Prostate gland (tissue), 2 donors: ENCODE measurements at regions not wholly inside any gene's neighbourhood (a gene's known extent, or its start where the extent isn't known, plus 50 kb on each side); places are given as distances from the start of the nearest gene placed in this dataset.

Experiments
- DNase-seq: peaks from one replicate; pipeline ENCODE4 v3.0.0-alpha.2; 2019; ENCODE audit warnings: low spot score
- H3K27ac ChIP-seq, 2 donors: fragments of 200-600 bp; sonication (generic); 2 replicates each; pipeline ENCODE4 v1.5.1; 2017 to 2019
- H3K27me3 ChIP-seq: fragments of 200-600 bp; sonication (generic); replicated peaks from 2 replicates; pipeline ENCODE4 v1.5.1; 2019; ENCODE audit not compliant: insufficient read depth
- H3K36me3 ChIP-seq, 2 donors: fragments of 200-600 bp; sonication (generic); 1 replicate in 1 of 2; 2 replicates in 1 of 2; pipeline versions ENCODE4 v1.5.1 to v1.8.1; 2017 to 2019
- H3K4me1 ChIP-seq: fragments of 200-600 bp; sonication (generic); replicated peaks from 2 replicates; pipeline ENCODE4 v1.5.1; 2019
- H3K4me3 ChIP-seq, 2 donors: fragments of 200-600 bp; sonication (generic); 2 replicates each; pipeline ENCODE4 v1.5.1; 2017 to 2019
- H3K9me3 ChIP-seq: fragments of 200-600 bp; sonication (generic); 2 replicates; pipeline ENCODE4 v1.5.1; 2017
- CTCF ChIP-seq, 4 experiments: fragments of 200-600 bp in 2 of 4; fragments of 450-650 bp in 2 of 4; sonication (generic) in 2 of 4; IDR thresholded peaks; 1 replicate in 3 of 4; 2 replicates in 1 of 4; pipeline ENCODE4 v1.5.1; 2016 to 2019; ENCODE audit warnings: antibody characterized with exemption in 4 of 4, mild to moderate bottlenecking in 2 of 4, moderate library complexity in 2 of 4
- POLR2A ChIP-seq: fragments of 450-650 bp; IDR thresholded peaks from one replicate; pipeline ENCODE4 v1.6.1; 2016; ENCODE audit warnings: antibody characterized with exemption, mild to moderate bottlenecking
- POLR2AphosphoS5 ChIP-seq: sonication (generic); formaldehyde crosslinking; IDR thresholded peaks from one replicate; pipeline ENCODE4 v1.6.1; 2017; ENCODE audit warnings: antibody characterized with exemption
- WGBS: methylation state at CpG from one replicate; pipeline ENCODE4 v1.1.5; 2018; 5-methylcytosine and 5-hydroxymethylcytosine counted together
- intact Hi-C: fragments of 100-400 bp; cut with DNase I; formaldehyde crosslinking; loops from one replicate; pipeline ENCODE4 v1.14.2; 2022

- no peak overlapping the region for H3K27ac ChIP-seq
- no peak for TF ChIP-seq POLR2A
- no peak for TF ChIP-seq POLR2AphosphoS5
- no peak for TF ChIP-seq CTCF (IDR thresholded peaks at IDR 0.05)
- WGBS = 70% methylated on average over 3 of the region's 3 CpGs
- no peak for DNase-seq
- no peaks in the 10 kb centered on the region for H3K9me3 ChIP-seq
- H3K4me3 ChIP-seq = no peak overlapping the region
- H3K36me3 ChIP-seq = no peaks in the 10 kb centered on the region
- no peaks in the 10 kb centered on the region for H3K27me3 ChIP-seq
- no peaks in the 10 kb centered on the region for H3K4me1 ChIP-seq
- intact Hi-C loops = no loop called here
These were observed 379.2 kb upstream of the ZFHX3 start for GRCh38 chr16:73427164-73427563.

- Histone ChIP-seq H3K27ac (no peak overlapping the region), H3K4me3 (no peak overlapping the region), H3K36me3 (no peaks in the 10 kb centered on the region), H3K27me3 (no peaks in the 10 kb centered on the region), H3K4me1 (no peaks in the 10 kb centered on the region), H3K9me3 (no peaks in the 10 kb centered on the region)
- no peak for DNase-seq
- TF ChIP-seq POLR2AphosphoS5 (no peak), CTCF (IDR thresholded peaks at IDR 0.05) (no peak), POLR2A (no peak)
- intact Hi-C loops = no loop called here
- WGBS = 59% methylated on average over 7 of the region's 7 CpGs
These were observed 378.7 kb upstream of the ZFHX3 start for GRCh38 chr16:73426433-73427160.

GRCh38 chr16:73420676-73421075 is 372.7 kb upstream of the ZFHX3 start:
- Histone ChIP-seq H3K36me3 (no peaks in the 10 kb centered on the region), H3K27me3 (no peaks in the 10 kb centered on the region), H3K9me3 (no peaks in the 10 kb centered on the region), H3K4me3 (no peak overlapping the region), H3K27ac (no peak overlapping the region), H3K4me1 (no peaks in the 10 kb centered on the region)
- intact Hi-C loops = no loop called here
- TF ChIP-seq CTCF (IDR thresholded peaks at IDR 0.05) (no peak), POLR2AphosphoS5 (no peak), POLR2A (no peak)
- 67% methylated on average over 7 of the region's 7 CpGs for WGBS
- no peak for DNase-seq

- Histone ChIP-seq H3K36me3 (no peaks in the 10 kb centered on the region), H3K9me3 (no peaks in the 10 kb centered on the region), H3K27me3 (no peaks in the 10 kb centered on the region), H3K4me1 (no peaks in the 10 kb centered on the region), H3K27ac (no peak overlapping the region), H3K4me3 (no peak overlapping the region)
- intact Hi-C loops = no loop called here
- no peak for DNase-seq
- no peak for TF ChIP-seq CTCF (IDR thresholded peaks at IDR 0.05)
- TF ChIP-seq POLR2AphosphoS5 = no peak
- 76% methylated on average over 8 of the region's 8 CpGs for WGBS
These were observed 372.3 kb upstream of the ZFHX3 start for GRCh38 chr16:73420244-73420643.

GRCh38 chr16:73418691-73419090 is 370.8 kb upstream of the ZFHX3 start:
- TF ChIP-seq POLR2AphosphoS5 (no peak), POLR2A (no peak), CTCF (IDR thresholded peaks at IDR 0.05) (no peak)
- WGBS = 14% methylated on average over 6 of the region's 6 CpGs
- DNase-seq = no peak
- no peaks in the 10 kb centered on the region for H3K27me3 ChIP-seq
- no peaks in the 10 kb centered on the region for H3K9me3 ChIP-seq
- H3K27ac ChIP-seq = no peak overlapping the region
- no peaks in the 10 kb centered on the region for H3K4me1 ChIP-seq
- no peak overlapping the region for H3K4me3 ChIP-seq
- intact Hi-C loops = loop anchor here (10.0 kb wide), 1 partner anchor 56 kb away; no protein-coding TSS in a partner anchor
- no peaks in the 10 kb centered on the region for H3K36me3 ChIP-seq
